Peyer's patch (tissue), 4 donors: ENCODE measurements at regions not wholly inside any gene's neighbourhood (a gene's known extent, or its start where the extent isn't known, plus 50 kb on each side); places are given as distances from the start of the nearest gene placed in this dataset.

Source experiments
- POLR2A ChIP-seq, 2 donors: fragments of 450-650 bp; IDR thresholded peaks; one replicate each; pipeline ENCODE4 v1.5.1; 2017; ENCODE audit warnings: antibody characterized with exemption in 2 of 2, mild to moderate bottlenecking in 2 of 2, moderate library complexity in 2 of 2
- TF ChIP-seq, protein P1 (sequence below), 6 experiments: fragments of 450-650 bp in 4 of 6; fragments of 200-600 bp in 2 of 6; sonication (generic) in 1 of 6; IDR thresholded peaks; one replicate each; pipeline ENCODE4 v1.5.1; 2017 to 2019; ENCODE audit warnings: antibody characterized with exemption in 6 of 6, mild to moderate bottlenecking in 3 of 6, moderate library complexity in 1 of 6

- TF ChIP-seq, protein P1, sequence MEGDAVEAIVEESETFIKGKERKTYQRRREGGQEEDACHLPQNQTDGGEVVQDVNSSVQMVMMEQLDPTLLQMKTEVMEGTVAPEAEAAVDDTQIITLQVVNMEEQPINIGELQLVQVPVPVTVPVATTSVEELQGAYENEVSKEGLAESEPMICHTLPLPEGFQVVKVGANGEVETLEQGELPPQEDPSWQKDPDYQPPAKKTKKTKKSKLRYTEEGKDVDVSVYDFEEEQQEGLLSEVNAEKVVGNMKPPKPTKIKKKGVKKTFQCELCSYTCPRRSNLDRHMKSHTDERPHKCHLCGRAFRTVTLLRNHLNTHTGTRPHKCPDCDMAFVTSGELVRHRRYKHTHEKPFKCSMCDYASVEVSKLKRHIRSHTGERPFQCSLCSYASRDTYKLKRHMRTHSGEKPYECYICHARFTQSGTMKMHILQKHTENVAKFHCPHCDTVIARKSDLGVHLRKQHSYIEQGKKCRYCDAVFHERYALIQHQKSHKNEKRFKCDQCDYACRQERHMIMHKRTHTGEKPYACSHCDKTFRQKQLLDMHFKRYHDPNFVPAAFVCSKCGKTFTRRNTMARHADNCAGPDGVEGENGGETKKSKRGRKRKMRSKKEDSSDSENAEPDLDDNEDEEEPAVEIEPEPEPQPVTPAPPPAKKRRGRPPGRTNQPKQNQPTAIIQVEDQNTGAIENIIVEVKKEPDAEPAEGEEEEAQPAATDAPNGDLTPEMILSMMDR (IDR thresholded peaks at IDR 0.05): no peak
- no peak for TF ChIP-seq POLR2A (IDR thresholded peaks at IDR 0.05)
Measured at GRCh38 chr20:53688085-53688484, 94.4 kb upstream of the ZNF217 start.
